Tibial artery (tissue), 4 donors: ENCODE measurements at regions not wholly inside any gene's neighbourhood (a gene's known extent, or its start where the extent isn't known, plus 50 kb on each side); places are given as distances from the start of the nearest gene placed in this dataset.

ENCODE experiments used
- DNase-seq, 2 donors: peaks; one replicate each; pipeline ENCODE4 v3.0.0-alpha.2; 2019
- H3K27ac ChIP-seq, 2 donors: fragments of 200-600 bp; sonication (generic) in 1 of 2; 1 replicate in 1 of 2; 2 replicates in 1 of 2; pipeline ENCODE4 v1.5.1; 2018 to 2019; ENCODE audit warnings: mild to moderate bottlenecking in 1 of 2
- H3K27me3 ChIP-seq, 2 donors: fragments of 200-600 bp; sonication (generic) in 1 of 2; one replicate each; pipeline versions ENCODE4 v1.5.1 to v1.6.0; 2016 to 2019
- H3K36me3 ChIP-seq, 3 donors: fragments of 200-600 bp; sonication (generic) in 2 of 3; one replicate each; pipeline ENCODE4 v1.5.1; 2016 to 2019; ENCODE audit warnings: mild to moderate bottlenecking in 2 of 3
- H3K4me1 ChIP-seq, 4 donors: fragments of 200-600 bp; sonication (generic) in 2 of 4; 1 replicate in 3 of 4; 2 replicates in 1 of 4; pipeline ENCODE4 v1.5.1; 2016 to 2019
- H3K4me3 ChIP-seq, 2 donors: fragments of 200-600 bp; sonication (generic) in 1 of 2; 1 replicate in 1 of 2; 2 replicates in 1 of 2; pipeline ENCODE4 v1.5.1; 2018 to 2019; ENCODE audit warnings: mild to moderate bottlenecking in 2 of 2
- H3K9me3 ChIP-seq, 3 donors: fragments of 200-600 bp; sonication (generic) in 1 of 3; one replicate each; pipeline ENCODE4 v1.5.1; 2016 to 2019
- CTCF ChIP-seq, 2 experiments: fragments of 200-600 bp in 1 of 2; fragments of 450-650 bp in 1 of 2; IDR thresholded peaks; one replicate each; pipeline ENCODE4 v1.5.1; 2017 to 2019; ENCODE audit warnings: antibody characterized with exemption in 2 of 2, mild to moderate bottlenecking in 1 of 2, moderate library complexity in 1 of 2
- intact Hi-C: fragments of 100-400 bp; cut with DNase I; formaldehyde crosslinking; loops from one replicate; pipeline ENCODE4 v1.15.0; 2023; ENCODE audit warnings: low total_unique reads

DNA sequence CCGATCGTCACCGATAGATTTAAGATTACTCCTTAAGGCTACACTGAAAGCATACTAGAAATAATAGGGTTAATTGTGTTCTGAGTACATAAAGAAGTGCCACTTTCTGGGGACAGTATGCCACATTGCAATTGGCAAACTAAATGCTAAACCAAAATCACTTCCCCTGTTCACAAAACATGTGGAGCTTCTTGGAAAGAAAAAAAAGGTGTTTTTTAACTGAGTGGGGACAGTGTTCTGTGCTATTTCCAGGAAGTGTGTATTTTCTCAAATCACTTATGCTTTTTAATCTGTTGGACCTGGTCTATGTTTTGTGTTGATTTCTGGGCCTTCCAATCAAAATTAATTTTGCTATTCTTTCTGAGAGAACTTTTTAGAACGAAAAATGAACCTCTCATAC is 149.3 kb upstream of the MPDZ start:
- DNase-seq, result no peak
- TF ChIP-seq CTCF (IDR thresholded peaks at IDR 0.05), result no peak
- no peaks in the 10 kb centered on the region for H3K4me1 ChIP-seq
- H3K4me3 ChIP-seq, result no peak overlapping the region
- no peaks in the 10 kb centered on the region for H3K27me3 ChIP-seq
- intact Hi-C loops, result loop anchor here (10.0 kb wide), 2 partner anchors 74 to 976 kb away; no protein-coding TSS in a partner anchor
- H3K9me3 ChIP-seq, result no peaks in the 10 kb centered on the region
- H3K36me3 ChIP-seq, result no peaks in the 10 kb centered on the region
- H3K27ac ChIP-seq, result no peak overlapping the region

DNA sequence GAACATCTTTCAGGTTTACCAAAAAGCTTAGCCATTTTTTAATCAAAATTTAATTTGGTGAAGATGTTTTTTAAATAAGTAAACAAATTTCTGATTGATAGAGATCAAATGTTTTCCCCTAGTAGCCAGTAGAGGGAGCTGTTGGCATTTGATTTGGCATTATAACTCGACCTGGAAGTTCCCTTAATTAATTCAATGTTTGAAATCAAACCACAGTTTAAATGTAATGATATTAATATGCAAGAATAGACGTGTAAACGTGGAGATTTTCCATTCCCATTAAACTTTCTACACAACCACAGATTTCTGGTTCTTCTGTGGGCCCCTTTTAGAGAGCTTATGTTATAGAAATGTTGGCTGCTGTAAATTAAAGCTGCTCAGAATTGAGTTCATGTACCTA is 148.1 kb upstream of the MPDZ start:
- H3K4me3 ChIP-seq, result no peak overlapping the region
- intact Hi-C loops, result loop anchor here (10.0 kb wide), 2 partner anchors 73 to 977 kb away; no protein-coding TSS in a partner anchor
- no peaks in the 10 kb centered on the region for H3K4me1 ChIP-seq

DNA sequence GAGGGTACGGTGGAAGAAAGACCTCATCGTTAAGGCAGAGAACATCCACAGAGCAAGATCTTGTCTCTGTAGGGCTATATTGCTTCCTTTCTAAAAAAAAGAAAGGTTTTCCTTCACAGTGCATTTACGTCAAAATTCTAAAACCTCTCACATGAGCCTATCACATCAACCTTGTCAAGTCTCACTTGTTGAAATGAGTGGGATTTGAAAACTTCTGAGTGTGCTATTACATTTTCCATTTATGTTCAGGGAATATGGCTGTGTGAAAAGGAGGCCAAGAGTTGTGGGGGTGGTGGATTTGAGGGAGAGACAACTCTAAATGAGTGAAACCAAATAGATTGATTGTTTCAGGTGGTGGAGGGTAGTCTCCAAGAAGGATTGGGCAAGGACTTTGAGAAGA is 147.1 kb upstream of the MPDZ start:
- Histone ChIP-seq H3K4me1 (no peaks in the 10 kb centered on the region), H3K4me3 (no peak overlapping the region), H3K9me3 (no peaks in the 10 kb centered on the region), H3K36me3 (no peaks in the 10 kb centered on the region), H3K27ac (no peak overlapping the region), H3K27me3 (no peaks in the 10 kb centered on the region)
- intact Hi-C loops, result loop anchor here (10.0 kb wide), 2 partner anchors 72 to 978 kb away; no protein-coding TSS in a partner anchor
- DNase-seq, result no peak
- TF ChIP-seq CTCF (IDR thresholded peaks at IDR 0.05), result no peak

More for the DNA sequence above, 148.1 kb upstream of the MPDZ start:
- peak; percentile 71 to 80 for TF ChIP-seq CTCF (IDR thresholded peaks at IDR 0.05)
- Histone ChIP-seq H3K27ac (no peak overlapping the region), H3K36me3 (no peaks in the 10 kb centered on the region), H3K27me3 (no peaks in the 10 kb centered on the region), H3K9me3 (no peaks in the 10 kb centered on the region)
- no peak for DNase-seq

- intact Hi-C loops, result loop anchor here (10.0 kb wide), 2 partner anchors 70 to 980 kb away; no protein-coding TSS in a partner anchor
Observed at GRCh38 chr9:13424872-13425271, 145.4 kb upstream of the MPDZ start.

DNA sequence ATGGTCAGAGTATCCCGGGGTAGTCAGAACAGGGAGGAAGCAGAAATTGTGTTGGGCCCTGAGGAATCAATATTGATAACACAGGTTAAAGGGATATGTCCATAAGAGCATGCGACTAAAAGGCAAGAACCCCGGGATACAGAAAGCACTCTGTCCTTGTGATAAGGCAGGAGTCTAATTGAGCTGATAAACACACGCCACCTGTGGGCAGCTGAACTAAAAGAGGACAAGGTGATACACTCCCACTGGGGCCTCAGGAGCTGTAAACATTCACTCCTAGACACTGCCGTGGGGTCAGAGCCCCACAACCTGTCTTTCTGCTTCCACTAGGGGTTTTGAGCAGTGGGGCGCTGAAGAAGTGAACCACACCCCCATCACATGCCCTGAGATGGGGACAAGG is 144.7 kb upstream of the MPDZ start:
- no peaks in the 10 kb centered on the region for H3K9me3 ChIP-seq
- no peaks in the 10 kb centered on the region for H3K27me3 ChIP-seq
- no peak overlapping the region for H3K27ac ChIP-seq
- no peak for TF ChIP-seq CTCF (IDR thresholded peaks at IDR 0.05)
- DNase-seq, result no peak
- H3K36me3 ChIP-seq, result no peaks in the 10 kb centered on the region
- no peak overlapping the region for H3K4me3 ChIP-seq
- intact Hi-C loops, result loop anchor here (10.0 kb wide), 2 partner anchors 69 to 981 kb away; no protein-coding TSS in a partner anchor
- no peaks in the 10 kb centered on the region for H3K4me1 ChIP-seq

More at GRCh38 chr9:13424872-13425271, 145.4 kb upstream of the MPDZ start:
- no peak overlapping the region for H3K4me3 ChIP-seq
- H3K9me3 ChIP-seq, result no peaks in the 10 kb centered on the region
- no peak overlapping the region for H3K27ac ChIP-seq
- DNase-seq, result no peak
- no peaks in the 10 kb centered on the region for H3K27me3 ChIP-seq
- no peaks in the 10 kb centered on the region for H3K36me3 ChIP-seq
- no peaks in the 10 kb centered on the region for H3K4me1 ChIP-seq
- no peak for TF ChIP-seq CTCF (IDR thresholded peaks at IDR 0.05)

DNA sequence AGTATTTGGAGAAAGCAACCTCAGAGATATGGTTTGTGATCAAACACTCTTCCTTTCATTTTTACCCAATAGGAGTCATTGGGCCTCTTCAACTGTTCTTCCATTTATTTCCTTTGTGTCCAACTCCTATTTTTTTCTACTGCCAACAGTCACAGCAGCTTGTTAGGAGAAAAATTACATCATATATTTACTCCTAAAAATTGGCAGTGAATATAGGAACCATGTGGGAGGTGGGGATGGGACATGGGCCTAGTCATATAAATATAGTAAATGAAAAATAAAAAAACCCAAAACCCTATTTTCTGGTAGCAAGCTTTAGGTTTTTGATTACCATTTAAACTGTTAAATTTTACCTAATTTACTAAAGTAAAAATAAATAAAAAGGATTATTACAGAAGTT is 134.9 kb upstream of the MPDZ start:
- Histone ChIP-seq H3K4me3 (no peak overlapping the region), H3K27ac (no peak overlapping the region), H3K9me3 (no peaks in the 10 kb centered on the region), H3K4me1 (peaks cover 0 to 29% (median 17%) of the 10 kb centered on the region in 4 donors), H3K27me3 (no peaks in the 10 kb centered on the region), H3K36me3 (no peaks in the 10 kb centered on the region)
- TF ChIP-seq CTCF (IDR thresholded peaks at IDR 0.05), result no peak
- intact Hi-C loops, result no loop called here
- DNase-seq, result no peak
